ENCODE measurements at regions not wholly inside any gene's neighbourhood (a gene's known extent, or its start where the extent isn't known, plus 50 kb on each side); places are given as distances from the start of the nearest gene placed in this dataset.

GRCh38 chr6:159513074-159513720 lies 179.8 kb downstream of the SOD2 start:
- H3K27ac ChIP-seq (ENCODE audit: low read depth, low read length), result no peak overlapping the region
- no peak overlapping the region for H3K4me3 ChIP-seq (ENCODE audit: low read depth, low read length)
- no peak for DNase-seq (ENCODE audit: low read depth in 4 of 6, low spot score in 6 of 6)
- no peaks in the 10 kb centered on the region for H3K27me3 ChIP-seq (ENCODE audit: control insufficient read depth, insufficient read depth, low read length)
- H3K36me3 ChIP-seq (ENCODE audit: control insufficient read depth, insufficient read depth, low read length), result no peaks in the 10 kb centered on the region
- WGBS (ENCODE audit: insufficient coverage), result 86% methylated on average over 5 of the region's 7 CpGs
- H3K4me1 ChIP-seq (ENCODE audit: control insufficient read depth, insufficient read depth, low read length), result no peaks in the 10 kb centered on the region
- no peaks in the 10 kb centered on the region for H3K9me3 ChIP-seq (ENCODE audit: control insufficient read depth, insufficient read depth, low read length)

- H3K27ac ChIP-seq (ENCODE audit: low read depth, low read length), result no peak overlapping the region
- no peaks in the 10 kb centered on the region for H3K4me1 ChIP-seq (ENCODE audit: control insufficient read depth, insufficient read depth, low read length)
- no peaks in the 10 kb centered on the region for H3K27me3 ChIP-seq (ENCODE audit: control insufficient read depth, insufficient read depth, low read length)
- H3K36me3 ChIP-seq (ENCODE audit: control insufficient read depth, insufficient read depth, low read length), result no peaks in the 10 kb centered on the region
- no CpG with 5 or more reads among the region's 2 CpGs for WGBS (ENCODE audit: insufficient coverage)
- no peak overlapping the region for H3K4me3 ChIP-seq (ENCODE audit: low read depth, low read length)
- DNase-seq (ENCODE audit: low read depth in 4 of 6, low spot score in 6 of 6), result no peak
- no peaks in the 10 kb centered on the region for H3K9me3 ChIP-seq (ENCODE audit: control insufficient read depth, insufficient read depth, low read length)
These were observed 180.5 kb downstream of the SOD2 start for GRCh38 chr6:159512571-159512970.

GRCh38 chr6:159512104-159512503 lies 180.9 kb downstream of the SOD2 start:
- no peak for DNase-seq (ENCODE audit: low read depth in 4 of 6, low spot score in 6 of 6)
- no CpG with 5 or more reads among the region's 2 CpGs for WGBS (ENCODE audit: insufficient coverage)
- Histone ChIP-seq H3K36me3 (ENCODE audit: control insufficient read depth, insufficient read depth, low read length) (no peaks in the 10 kb centered on the region), H3K27me3 (ENCODE audit: control insufficient read depth, insufficient read depth, low read length) (no peaks in the 10 kb centered on the region), H3K9me3 (ENCODE audit: control insufficient read depth, insufficient read depth, low read length) (no peaks in the 10 kb centered on the region), H3K4me1 (ENCODE audit: control insufficient read depth, insufficient read depth, low read length) (no peaks in the 10 kb centered on the region), H3K4me3 (ENCODE audit: low read depth, low read length) (no peak overlapping the region), H3K27ac (ENCODE audit: low read depth, low read length) (no peak overlapping the region)

GRCh38 chr6:159510141-159510540 lies 182.9 kb downstream of the SOD2 start:
- Histone ChIP-seq H3K27me3 (ENCODE audit: control insufficient read depth, insufficient read depth, low read length) (no peaks in the 10 kb centered on the region), H3K4me1 (ENCODE audit: control insufficient read depth, insufficient read depth, low read length) (no peaks in the 10 kb centered on the region), H3K27ac (ENCODE audit: low read depth, low read length) (no peak overlapping the region), H3K9me3 (ENCODE audit: control insufficient read depth, insufficient read depth, low read length) (no peaks in the 10 kb centered on the region), H3K4me3 (ENCODE audit: low read depth, low read length) (no peak overlapping the region), H3K36me3 (ENCODE audit: control insufficient read depth, insufficient read depth, low read length) (peaks cover 2% of the 10 kb centered on the region)
- no peak for DNase-seq (ENCODE audit: low read depth in 4 of 6, low spot score in 6 of 6)
- 86% methylated on average over 2 of the region's 8 CpGs for WGBS (ENCODE audit: insufficient coverage)

GRCh38 chr6:159508931-159509330 lies 184.1 kb downstream of the SOD2 start:
- H3K4me3 ChIP-seq (ENCODE audit: low read depth, low read length), result no peak overlapping the region

GRCh38 chr6:159506048-159506447 lies 187.0 kb downstream of the SOD2 start:
- Histone ChIP-seq H3K36me3 (ENCODE audit: control insufficient read depth, insufficient read depth, low read length) (peaks cover 2% of the 10 kb centered on the region), H3K27ac (ENCODE audit: low read depth, low read length) (no peak overlapping the region), H3K4me3 (ENCODE audit: low read depth, low read length) (no peak overlapping the region), H3K9me3 (ENCODE audit: control insufficient read depth, insufficient read depth, low read length) (no peaks in the 10 kb centered on the region), H3K27me3 (ENCODE audit: control insufficient read depth, insufficient read depth, low read length) (no peaks in the 10 kb centered on the region), H3K4me1 (ENCODE audit: control insufficient read depth, insufficient read depth, low read length) (no peaks in the 10 kb centered on the region)
- WGBS (ENCODE audit: insufficient coverage), result 80% methylated on average over 2 of the region's 4 CpGs
- no peak for DNase-seq (ENCODE audit: low read depth in 4 of 6, low spot score in 6 of 6)

More at GRCh38 chr6:159508931-159509330, 184.1 kb downstream of the SOD2 start:
- Histone ChIP-seq H3K4me1 (ENCODE audit: control insufficient read depth, insufficient read depth, low read length) (no peaks in the 10 kb centered on the region), H3K9me3 (ENCODE audit: control insufficient read depth, insufficient read depth, low read length) (no peaks in the 10 kb centered on the region), H3K27me3 (ENCODE audit: control insufficient read depth, insufficient read depth, low read length) (no peaks in the 10 kb centered on the region), H3K36me3 (ENCODE audit: control insufficient read depth, insufficient read depth, low read length) (peaks cover 2% of the 10 kb centered on the region), H3K27ac (ENCODE audit: low read depth, low read length) (no peak overlapping the region)
- 88% methylated on average over 2 of the region's 2 CpGs for WGBS (ENCODE audit: insufficient coverage)
- no peak for DNase-seq (ENCODE audit: low read depth in 4 of 6, low spot score in 6 of 6)

GRCh38 chr6:159505140-159505922 lies 187.7 kb downstream of the SOD2 start:
- WGBS (ENCODE audit: insufficient coverage), result 81% methylated on average over 18 of the region's 19 CpGs
- H3K9me3 ChIP-seq (ENCODE audit: control insufficient read depth, insufficient read depth, low read length), result no peaks in the 10 kb centered on the region
- H3K4me1 ChIP-seq (ENCODE audit: control insufficient read depth, insufficient read depth, low read length), result no peaks in the 10 kb centered on the region
- peak in 1 of 6 donors; percentile 27 for DNase-seq (ENCODE audit: low read depth in 4 of 6, low spot score in 6 of 6)
- H3K36me3 ChIP-seq (ENCODE audit: control insufficient read depth, insufficient read depth, low read length), result peaks cover 2% of the 10 kb centered on the region
- H3K4me3 ChIP-seq (ENCODE audit: low read depth, low read length), result no peak overlapping the region
- H3K27me3 ChIP-seq (ENCODE audit: control insufficient read depth, insufficient read depth, low read length), result no peaks in the 10 kb centered on the region
- no peak overlapping the region for H3K27ac ChIP-seq (ENCODE audit: low read depth, low read length)

- peaks cover 2% of the 10 kb centered on the region for H3K9me3 ChIP-seq (ENCODE audit: control insufficient read depth, insufficient read depth, low read length)
- H3K27ac ChIP-seq (ENCODE audit: low read depth, low read length), result no peak overlapping the region
- H3K4me3 ChIP-seq (ENCODE audit: low read depth, low read length), result no peak overlapping the region
- H3K36me3 ChIP-seq (ENCODE audit: control insufficient read depth, insufficient read depth, low read length), result peaks cover 2% of the 10 kb centered on the region
- no peaks in the 10 kb centered on the region for H3K27me3 ChIP-seq (ENCODE audit: control insufficient read depth, insufficient read depth, low read length)
- no peaks in the 10 kb centered on the region for H3K4me1 ChIP-seq (ENCODE audit: control insufficient read depth, insufficient read depth, low read length)
- no peak for DNase-seq (ENCODE audit: low read depth in 4 of 6, low spot score in 6 of 6)
These were observed 191.5 kb downstream of the SOD2 start for GRCh38 chr6:159501558-159501957.

- no peaks in the 10 kb centered on the region for H3K36me3 ChIP-seq (ENCODE audit: control insufficient read depth, insufficient read depth, low read length)
- no peak for DNase-seq (ENCODE audit: low read depth in 4 of 6, low spot score in 6 of 6)
- WGBS (ENCODE audit: insufficient coverage), result 80% methylated on average over 1 of the region's 3 CpGs
- H3K4me3 ChIP-seq (ENCODE audit: low read depth, low read length), result no peak overlapping the region
- H3K4me1 ChIP-seq (ENCODE audit: control insufficient read depth, insufficient read depth, low read length), result no peaks in the 10 kb centered on the region
- no peak overlapping the region for H3K27ac ChIP-seq (ENCODE audit: low read depth, low read length)
- H3K9me3 ChIP-seq (ENCODE audit: control insufficient read depth, insufficient read depth, low read length), result peaks cover 2% of the 10 kb centered on the region
- no peaks in the 10 kb centered on the region for H3K27me3 ChIP-seq (ENCODE audit: control insufficient read depth, insufficient read depth, low read length)
These were observed 194.0 kb downstream of the SOD2 start for GRCh38 chr6:159499034-159499433.

GRCh38 chr6:159494586-159494972 lies 198.5 kb downstream of the SOD2 start:
- no peak for DNase-seq (ENCODE audit: low read depth in 4 of 6, low spot score in 6 of 6)
- whole genome bisulfite sequencing (ENCODE audit: insufficient coverage), result 94% methylated on average over 5 of the region's 5 CpGs
- H3K27ac ChIP-seq (ENCODE audit: low read depth, low read length), result no peak overlapping the region

More at GRCh38 chr6:159494586-159494972, 198.5 kb downstream of the SOD2 start:
- Histone ChIP-seq H3K4me3 (ENCODE audit: low read depth, low read length) (no peak overlapping the region), H3K9me3 (ENCODE audit: control insufficient read depth, insufficient read depth, low read length) (peaks cover 2% of the 10 kb centered on the region), H3K4me1 (ENCODE audit: control insufficient read depth, insufficient read depth, low read length) (peaks cover 4% of the 10 kb centered on the region), H3K36me3 (ENCODE audit: control insufficient read depth, insufficient read depth, low read length) (no peaks in the 10 kb centered on the region), H3K27me3 (ENCODE audit: control insufficient read depth, insufficient read depth, low read length) (no peaks in the 10 kb centered on the region)

All from spinal cord (tissue), 9 donors.